ENCODE measurements at regions not wholly inside any gene's neighbourhood (a gene's known extent, or its start where the extent isn't known, plus 50 kb on each side); places are given as distances from the start of the nearest gene placed in this dataset.

DNA sequence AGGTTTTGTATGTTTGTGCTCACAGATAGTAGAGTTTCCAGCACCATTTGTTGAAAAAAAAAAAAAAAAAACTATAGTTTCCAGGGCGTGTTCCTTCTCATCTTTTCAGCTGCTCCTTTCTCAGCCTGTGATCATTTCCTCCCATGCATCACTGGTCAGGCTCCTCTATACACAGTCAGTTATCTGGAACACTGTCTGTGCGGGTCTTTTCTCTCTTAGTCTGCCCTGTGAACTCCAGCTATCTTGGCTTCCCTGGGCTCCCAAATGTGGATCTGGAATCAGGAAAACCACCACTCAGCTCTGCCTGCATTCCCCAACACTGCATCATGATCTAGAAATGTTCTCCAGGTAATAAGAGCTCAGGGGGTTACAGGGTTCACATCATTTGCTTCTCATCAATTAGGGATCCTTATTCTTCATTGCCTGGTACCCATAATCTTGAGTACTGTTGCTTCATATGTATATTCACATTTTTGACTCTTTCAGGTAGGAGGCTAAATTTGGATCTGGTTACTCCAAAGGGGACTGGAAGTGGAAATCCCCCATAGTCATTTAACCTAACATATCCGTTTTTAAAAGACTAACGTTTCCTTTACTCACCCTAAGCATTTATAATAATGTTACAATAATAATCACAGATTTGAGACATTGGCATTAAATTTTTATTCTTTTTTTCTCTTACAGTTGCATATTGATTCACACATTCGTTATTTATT, 221.8 kb upstream of the KLF3 start:
- H3K4me2 ChIP-seq (replicated peaks; ENCODE audit: low read depth, low read length, poor library complexity, severe bottlenecking): no peak overlapping the region

More for the DNA sequence above, 221.8 kb upstream of the KLF3 start:
- H2AFZ ChIP-seq (ENCODE audit: insufficient read depth, low read depth, low read length, poor library complexity, severe bottlenecking): no peak overlapping the region
- no peaks in the 10 kb centered on the region for H4K20me1 ChIP-seq (ENCODE audit: control insufficient read depth, insufficient read depth, low read length, poor library complexity, severe bottlenecking)
- ChIA-PET CTCF (no interaction called here), POLR2A (no interaction called here)
- no peak overlapping the region for H3K4me3 Mint-ChIP-seq
- intact Hi-C loops (cut with micrococcal nuclease): no loop called here
- no peak for DNase-seq
- peaks cover 5% of the 10 kb centered on the region in 2 donors for H3K4me1 ChIP-seq (ENCODE audit: control insufficient read depth in 2 of 2, insufficient read depth in 2 of 2, low read length in 2 of 2)
- no peak overlapping the region for H3K4me3 ChIP-seq (ENCODE audit: control extremely low read depth in 1 of 5, extremely low read depth in 1 of 5, insufficient read depth in 1 of 5, low read depth in 2 of 5, low read length in 4 of 5)
- peaks cover 8% of the 10 kb centered on the region for H3K4me1 Mint-ChIP-seq
- peaks cover 6% of the 10 kb centered on the region for H3K9me3 Mint-ChIP-seq (ENCODE audit: insufficient read depth)
- no peaks in the 10 kb centered on the region for H3K79me2 ChIP-seq (ENCODE audit: control insufficient read depth, insufficient read depth, low read length)
- no peak for TF ChIP-seq EZH2 (IDR thresholded peaks at IDR 0.05; ENCODE audit: borderline replicate concordance, insufficient read depth, low read depth, low read length, poor library complexity, severe bottlenecking)
- no peak for TF ChIP-seq CTCF (IDR thresholded peaks at IDR 0.05)
- peaks cover 3 to 6% (median 4%) of the 10 kb centered on the region in 3 donors for H3K9me3 ChIP-seq (ENCODE audit: control extremely low read depth in 1 of 3, control insufficient read depth in 2 of 3, insufficient read depth in 1 of 3, low read length in 2 of 3)
- H3K27ac ChIP-seq (ENCODE audit: low read length in 2 of 2): no peak overlapping the region
- no peak overlapping the region for H3K27ac Mint-ChIP-seq
- WGBS (ENCODE audit: insufficient coverage): 27% methylated on average over 2 of the region's 5 CpGs
- H3K36me3 ChIP-seq (replicated peaks in 1 of 2; ENCODE audit: control extremely low read depth in 1 of 2, control insufficient read depth in 1 of 2, extremely low read depth in 1 of 2, insufficient read depth in 2 of 2, low read length in 1 of 2): no peaks in the 10 kb centered on the region
- ATAC-seq (ENCODE audit: low read depth): no peak
- peaks cover 0 to 4% (median 2%) of the 10 kb centered on the region in 4 experiments for H3K27me3 ChIP-seq (replicated peaks in 1 of 4; ENCODE audit: control extremely low read depth in 1 of 4, control insufficient read depth in 3 of 4, insufficient read depth in 4 of 4, low read length in 3 of 4)
- no peak overlapping the region for H3K9ac ChIP-seq (ENCODE audit: low read length)
- no peaks in the 10 kb centered on the region for H3K27me3 Mint-ChIP-seq

All from B cell (primary cell).